Astrocyte (in vitro differentiated cells and primary cell): ENCODE measurements at regions not wholly inside any gene's neighbourhood (a gene's known extent, or its start where the extent isn't known, plus 50 kb on each side); places are given as distances from the start of the nearest gene placed in this dataset.

Experiments
- CTCF ChIP-seq: IDR thresholded peaks from 2 replicates; pipeline ENCODE4 v1.5.1; 2011; ENCODE audit warnings: low read depth, mild to moderate bottlenecking, inconsistent platforms, low read length, moderate library complexity; ENCODE audit not compliant: insufficient read depth
- EZH2 ChIP-seq: IDR thresholded peaks from 2 replicates; pipeline ENCODE4 v1.6.1; 2012; ENCODE audit warnings: mild to moderate bottlenecking, low read length, inconsistent platforms; ENCODE audit not compliant: insufficient read depth

DNA sequence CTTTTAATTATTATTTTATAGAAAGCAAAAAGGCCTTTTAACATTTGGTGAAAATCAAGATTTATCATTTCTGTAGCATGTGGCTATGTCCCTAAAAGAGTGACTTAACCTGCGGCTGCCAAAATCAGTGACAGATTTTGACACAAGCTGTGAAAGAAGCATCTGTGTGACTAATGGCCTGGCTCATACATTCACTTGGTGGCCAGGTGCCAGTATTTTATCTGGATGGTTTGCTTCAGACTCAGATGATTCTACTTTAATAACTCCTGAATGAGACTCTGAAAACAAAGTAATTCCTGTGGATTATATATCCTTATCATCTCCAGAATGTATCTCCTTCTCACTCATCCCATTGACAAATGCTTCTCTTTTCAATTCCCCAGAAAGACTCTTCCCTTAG lies 103.0 kb downstream of the FSCB start:
- no peak for TF ChIP-seq CTCF
- no peak for TF ChIP-seq EZH2
